Dermis microvascular lymphatic vessel endothelial cell (primary cell): ENCODE measurements at regions not wholly inside any gene's neighbourhood (a gene's known extent, or its start where the extent isn't known, plus 50 kb on each side); places are given as distances from the start of the nearest gene placed in this dataset.

ENCODE experiments used
- DNase-seq, 2 donors: peaks; one replicate each; pipeline versions ENCODE4 v3.0.0 to v3.0.0-alpha.2; 2010; ENCODE audit warnings: low read depth in 2 of 2

DNA sequence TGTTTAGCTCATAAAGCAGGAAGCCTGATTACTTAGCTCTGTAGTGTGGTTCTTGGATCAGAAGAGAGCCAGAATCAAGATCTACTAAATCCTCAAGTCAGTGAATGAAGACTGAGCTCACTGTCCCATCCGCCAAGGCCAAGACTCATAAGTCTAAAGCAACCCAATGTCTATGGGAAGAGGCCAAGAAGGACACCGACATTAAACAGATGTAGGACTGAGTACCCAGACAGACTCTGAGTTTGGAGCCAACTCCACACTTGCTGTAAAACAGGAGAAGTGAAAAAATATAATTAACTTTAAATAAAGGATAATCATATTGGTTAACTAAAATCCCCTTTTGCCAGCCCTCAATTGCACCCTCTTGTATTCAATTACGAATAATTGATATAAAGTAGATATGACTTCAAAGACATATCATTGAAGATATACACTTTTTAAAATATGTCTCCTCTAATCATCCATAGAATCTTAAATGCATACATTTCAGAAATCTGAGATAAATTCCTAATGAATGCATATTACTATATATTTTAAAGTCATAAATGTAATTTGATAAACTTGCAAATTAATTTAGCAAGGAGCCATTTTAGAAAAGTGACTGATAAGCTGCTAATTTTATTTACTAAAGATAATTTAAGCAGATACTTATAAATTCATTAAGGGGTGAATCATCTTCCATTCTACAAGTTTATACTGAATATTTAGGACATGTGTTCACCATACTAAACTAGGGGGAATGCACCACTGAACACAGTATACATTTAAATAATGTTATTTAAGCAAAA lies 617.0 kb upstream of the ARID1B start:
- DNase-seq: no peak

DNA sequence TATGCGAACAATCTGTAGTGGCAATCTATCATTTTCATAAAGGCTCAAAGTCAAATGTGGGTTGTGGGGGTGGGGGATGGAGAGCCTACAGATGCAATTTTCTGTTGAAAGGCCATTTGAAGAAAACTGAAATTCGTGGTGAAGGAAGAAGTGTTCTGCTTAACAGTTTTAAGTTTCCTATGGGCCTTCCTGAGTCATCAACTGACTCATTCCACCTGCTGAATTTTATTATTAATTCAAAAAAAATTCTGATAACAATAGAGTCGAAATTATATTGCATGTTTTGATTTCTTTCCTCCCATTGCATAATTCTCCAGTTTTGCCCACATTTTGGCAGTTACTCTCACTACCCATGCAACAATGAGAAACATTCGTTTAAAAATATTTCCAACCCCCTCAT lies 622.3 kb upstream of the ARID1B start:
- peak; percentile 32 to 58 for DNase-seq

DNA sequence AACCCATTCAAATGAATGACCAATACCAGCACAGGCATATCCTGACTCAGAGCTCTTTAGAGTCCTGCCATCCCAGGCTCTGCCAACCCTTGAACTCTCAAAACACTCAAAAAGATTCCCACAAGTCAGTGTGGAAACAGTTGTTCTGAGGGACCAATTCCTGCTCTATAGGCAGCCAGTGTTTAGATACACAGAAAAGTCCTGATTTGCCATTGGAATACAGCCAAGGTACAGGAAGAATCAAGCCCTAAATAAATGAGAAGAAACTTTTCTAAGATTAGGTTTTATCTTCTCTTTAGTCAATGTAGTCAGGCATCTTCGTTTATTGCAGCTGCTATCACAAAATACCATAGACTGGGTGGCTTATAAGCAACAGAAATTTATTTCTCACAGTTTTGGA lies 626.8 kb upstream of the ARID1B start:
- no peak for DNase-seq

DNA sequence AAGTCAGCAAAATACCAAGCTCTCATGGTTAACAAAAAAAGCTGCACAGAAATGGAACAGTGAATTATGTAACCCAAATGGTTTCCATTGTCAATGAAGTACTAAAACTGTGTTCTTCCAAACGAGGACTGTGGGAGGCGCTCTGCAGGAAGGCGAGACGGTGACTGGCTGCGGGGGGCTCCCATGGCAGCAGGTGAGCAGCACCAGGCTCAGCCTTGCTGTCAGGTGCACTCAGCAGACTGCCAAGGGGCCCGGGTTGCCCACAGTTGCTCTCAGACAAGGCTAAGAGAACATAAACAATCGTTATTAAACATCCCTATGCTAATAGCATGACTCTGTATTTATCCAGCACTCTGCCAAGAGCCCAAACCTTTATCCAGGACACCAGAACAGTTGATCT lies 630.3 kb upstream of the ARID1B start:
- no peak for DNase-seq

DNA sequence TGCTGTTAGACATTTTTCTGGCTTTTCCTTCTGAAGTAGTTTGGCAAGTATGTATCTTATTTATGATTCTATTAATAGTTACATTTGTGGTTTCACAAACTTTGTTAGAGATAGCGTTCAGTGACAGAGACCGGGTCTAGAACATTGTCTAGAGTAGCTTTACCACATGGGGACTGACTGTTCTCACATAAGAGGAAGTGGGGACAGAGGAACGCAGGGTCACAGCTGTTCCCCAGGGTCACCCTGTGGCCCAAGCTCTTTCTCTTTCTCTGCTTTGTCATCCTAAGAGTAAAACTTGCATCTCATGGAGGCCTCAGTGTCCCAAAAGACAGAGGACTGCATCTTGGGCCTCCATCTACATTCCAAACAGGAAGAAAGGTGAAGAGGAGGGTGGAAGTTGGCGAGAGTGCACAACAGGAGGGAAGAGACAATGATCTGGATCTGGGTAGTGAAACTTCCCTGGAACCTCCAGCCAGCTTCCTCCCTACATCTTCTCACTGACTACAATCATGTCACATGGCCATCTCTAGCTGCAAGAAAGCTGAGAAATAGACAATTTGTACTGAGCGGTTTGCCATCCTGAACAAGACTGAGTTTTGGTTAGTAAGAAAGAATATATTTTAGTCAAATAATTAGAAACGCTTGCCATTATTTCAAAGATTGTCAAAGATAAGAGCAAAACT lies 645.8 kb upstream of the ARID1B start:
- no peak for DNase-seq

DNA sequence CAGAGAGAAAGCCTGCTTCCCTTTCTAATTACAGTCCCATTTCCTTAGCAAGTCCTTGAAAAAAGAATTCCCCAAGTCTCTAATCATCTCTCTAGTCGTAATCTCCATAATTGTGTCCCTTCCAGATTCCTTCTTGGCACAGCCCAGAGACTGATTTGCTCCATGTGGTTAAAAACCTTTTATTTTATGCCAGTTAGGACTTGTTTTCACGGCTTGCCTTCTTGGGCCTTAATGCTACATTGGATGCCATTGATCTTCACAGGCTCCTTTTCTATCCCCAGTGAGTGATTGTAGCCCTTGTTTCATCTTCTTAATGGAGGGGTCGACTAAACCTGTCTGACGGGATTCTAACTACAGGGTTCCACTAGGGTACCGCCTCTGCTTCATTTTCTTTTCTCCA lies 650.6 kb upstream of the ARID1B start:
- no peak for DNase-seq

DNA sequence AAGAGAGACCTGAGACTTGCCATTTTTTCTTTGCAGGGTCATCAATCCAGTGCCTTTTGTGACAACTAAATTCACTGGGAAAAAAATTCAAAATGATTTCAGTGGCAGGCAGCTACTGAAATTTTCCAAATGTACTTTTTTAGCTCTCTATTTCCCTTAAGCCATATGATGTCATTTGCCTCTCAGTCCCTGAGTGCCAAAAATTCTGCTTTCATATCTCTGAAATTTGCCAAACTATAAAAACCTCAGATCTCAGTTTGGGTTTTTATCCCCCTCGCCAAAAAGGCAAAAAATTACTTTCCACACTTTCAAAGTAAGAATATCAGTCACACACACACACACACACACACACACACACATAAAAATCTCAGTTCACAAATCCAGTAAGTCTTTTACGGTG lies 651.3 kb upstream of the ARID1B start:
- DNase-seq: no peak

DNA sequence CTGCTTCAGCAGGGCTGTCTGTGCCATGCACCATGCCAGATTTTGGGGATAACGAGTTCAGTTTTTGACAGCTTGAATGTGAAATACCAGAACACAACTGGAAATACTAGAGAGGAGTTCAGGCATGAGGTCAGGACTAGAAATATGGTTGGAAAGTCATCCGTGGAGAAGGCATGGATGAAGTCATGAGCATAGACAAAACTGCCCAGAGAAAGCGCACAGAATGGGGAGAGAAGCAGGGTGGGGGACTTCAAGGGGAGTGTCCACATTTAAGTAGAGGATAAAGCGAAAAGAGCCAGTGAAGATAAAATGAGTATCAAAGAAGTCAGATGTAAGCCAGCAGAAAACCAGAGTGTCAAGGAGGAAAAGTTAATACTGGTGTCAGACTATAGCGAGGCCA lies 653.4 kb upstream of the ARID1B start:
- no peak for DNase-seq

DNA sequence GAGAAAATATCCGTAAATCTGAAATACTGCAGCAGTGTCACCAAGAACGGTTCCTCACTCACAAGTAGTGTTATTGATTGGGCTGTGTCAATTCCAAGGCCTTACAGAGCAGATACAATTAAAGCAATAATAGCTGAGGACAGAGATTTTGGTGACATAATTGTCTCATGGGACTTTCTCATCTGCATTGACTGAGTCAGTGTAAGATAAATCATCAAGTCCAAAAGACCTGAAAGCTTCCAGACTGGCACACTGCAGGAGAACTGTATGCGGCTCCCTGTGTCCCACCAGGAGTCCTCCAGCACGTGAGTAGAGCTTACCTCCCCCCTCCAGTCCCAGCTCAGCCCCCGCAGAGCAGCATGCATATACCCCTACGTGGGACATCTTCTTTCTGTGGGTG lies 655.2 kb upstream of the ARID1B start:
- DNase-seq: no peak

DNA sequence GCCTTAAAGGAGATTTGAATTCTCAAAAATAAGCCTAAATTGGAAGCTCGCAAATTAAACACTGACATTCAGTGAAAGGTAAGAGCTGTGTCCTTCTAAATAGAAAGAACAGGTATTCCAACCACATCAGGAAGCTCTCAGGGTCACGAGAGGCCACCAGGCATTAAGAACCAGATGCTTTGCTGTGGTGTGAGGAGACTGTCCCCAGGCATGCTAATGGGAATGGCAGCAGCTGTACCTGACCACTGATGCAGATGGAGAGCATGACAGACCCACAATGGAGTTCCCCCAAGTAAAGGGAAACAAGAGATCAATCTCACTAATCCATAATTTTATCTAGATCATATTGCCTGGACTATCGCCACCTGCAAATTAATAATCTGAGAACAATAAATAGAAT lies 658.9 kb upstream of the NOX3 start:
- DNase-seq: no peak

DNA sequence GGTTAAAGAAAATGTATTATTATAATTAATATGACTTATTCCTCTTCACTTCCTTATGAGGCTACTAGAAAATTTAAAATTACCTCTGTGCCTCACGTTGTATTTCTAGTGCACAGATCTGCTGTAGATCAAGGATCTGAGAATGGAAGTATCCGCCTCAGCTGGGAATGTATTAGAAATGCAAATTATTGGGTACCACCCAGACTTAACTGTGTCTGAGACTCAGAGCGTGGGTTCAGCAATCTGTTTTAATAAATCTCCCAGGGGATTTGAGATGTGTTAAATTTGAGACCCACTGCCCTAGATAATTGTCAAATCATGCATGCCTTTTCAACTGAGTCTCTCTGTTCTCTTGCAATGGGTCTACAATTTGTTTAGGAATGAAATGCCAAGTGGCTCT lies 658.0 kb upstream of the NOX3 start:
- DNase-seq: no peak

DNA sequence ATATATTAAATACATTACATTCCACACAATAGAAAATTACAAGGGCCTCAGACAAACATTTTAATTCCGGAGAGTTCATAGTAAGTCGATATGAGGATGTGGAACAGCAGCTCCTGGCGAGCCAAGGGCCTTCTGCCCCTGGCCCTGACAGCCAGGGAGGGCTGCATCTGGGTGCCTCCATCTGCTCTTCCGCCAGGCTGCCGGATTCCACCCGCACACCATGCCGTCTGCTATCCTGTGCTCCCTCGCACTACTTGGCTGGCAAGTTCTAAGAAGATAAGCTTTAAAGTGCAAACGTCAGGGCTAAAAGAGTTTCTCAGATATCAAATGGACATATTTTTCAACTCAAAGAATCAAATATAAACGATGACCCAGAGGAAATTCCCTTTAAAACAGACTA lies 656.3 kb upstream of the NOX3 start:
- no peak for DNase-seq

DNA sequence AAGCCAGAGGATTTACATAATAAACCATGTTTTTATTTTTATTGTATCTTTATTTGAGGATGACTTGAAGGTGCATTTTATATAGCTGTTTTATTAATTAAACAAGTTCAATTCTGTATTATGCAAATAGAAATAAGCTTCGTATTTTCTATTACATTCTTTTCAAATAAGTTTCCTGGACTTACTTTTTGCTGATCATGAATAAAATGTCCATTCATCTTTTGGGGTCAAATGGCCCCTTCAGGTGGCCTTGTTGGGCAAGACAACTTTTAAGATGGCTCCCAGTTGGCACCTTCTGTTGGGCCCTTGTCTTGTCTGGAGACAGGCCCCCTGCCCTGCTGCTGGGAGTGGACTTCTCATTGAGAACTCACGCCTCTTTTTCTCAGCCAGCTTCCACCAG lies 654.6 kb upstream of the NOX3 start:
- DNase-seq: no peak

DNA sequence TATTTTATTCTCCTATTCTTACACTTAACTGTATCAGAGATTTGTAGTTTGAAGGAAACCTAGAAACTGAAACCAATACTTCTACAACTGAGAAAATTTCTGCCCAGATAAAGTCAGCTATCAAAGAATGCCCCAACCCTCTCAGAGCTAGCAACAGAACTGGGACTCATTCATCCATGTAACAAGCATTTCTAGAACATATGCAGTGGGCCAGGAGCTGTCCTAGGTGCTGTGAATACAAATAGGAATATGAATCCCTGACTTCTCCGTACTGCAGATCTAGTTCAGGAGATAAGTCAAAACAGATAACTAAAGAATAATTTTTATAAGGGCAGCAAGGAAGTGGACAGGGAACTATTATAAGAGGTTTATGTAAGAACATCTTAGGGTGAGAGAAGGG lies 654.1 kb upstream of the NOX3 start:
- no peak for DNase-seq

DNA sequence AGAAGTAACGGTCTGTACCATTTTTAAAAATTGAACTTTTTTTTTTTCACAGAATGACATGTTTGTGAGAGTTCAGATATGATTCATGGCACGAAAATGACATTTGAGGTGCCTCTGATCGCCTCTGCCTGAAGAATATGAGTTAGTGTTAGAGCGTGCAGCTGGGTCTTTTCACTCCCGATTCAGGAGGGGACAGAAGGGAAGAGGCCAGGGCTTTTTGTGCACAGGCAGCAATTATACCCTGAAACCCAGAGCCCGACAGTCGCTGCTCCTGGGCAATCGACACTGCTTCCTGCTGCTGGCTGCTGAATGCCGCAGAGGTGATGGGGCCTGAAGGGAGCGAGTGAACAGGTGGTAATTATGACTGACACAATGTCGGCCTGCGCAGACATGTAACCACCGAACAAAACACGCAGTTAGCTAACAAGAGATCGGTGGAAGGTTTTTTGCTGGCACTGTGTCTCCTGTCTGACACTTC lies 652.0 kb upstream of the NOX3 start:
- DNase-seq: no peak

DNA sequence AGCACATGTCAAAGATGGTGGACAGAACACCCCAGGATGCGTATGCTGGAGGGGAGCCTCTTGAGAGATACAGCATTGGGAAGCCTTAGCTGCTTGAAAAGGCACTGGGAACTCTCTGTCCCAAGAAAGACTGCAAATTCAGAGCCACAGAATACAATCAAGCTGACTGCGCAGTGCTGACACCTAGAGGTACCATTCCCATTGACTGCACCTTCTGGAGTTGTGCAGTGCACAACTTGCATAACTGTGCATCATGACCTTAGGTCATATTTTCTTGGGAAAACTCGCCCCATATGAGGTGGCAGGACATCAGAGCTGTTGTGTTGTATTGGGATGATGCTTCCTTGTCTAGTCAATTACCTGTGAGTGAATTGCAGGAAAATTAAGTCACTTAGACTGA lies 646.5 kb upstream of the NOX3 start:
- DNase-seq: no peak

DNA sequence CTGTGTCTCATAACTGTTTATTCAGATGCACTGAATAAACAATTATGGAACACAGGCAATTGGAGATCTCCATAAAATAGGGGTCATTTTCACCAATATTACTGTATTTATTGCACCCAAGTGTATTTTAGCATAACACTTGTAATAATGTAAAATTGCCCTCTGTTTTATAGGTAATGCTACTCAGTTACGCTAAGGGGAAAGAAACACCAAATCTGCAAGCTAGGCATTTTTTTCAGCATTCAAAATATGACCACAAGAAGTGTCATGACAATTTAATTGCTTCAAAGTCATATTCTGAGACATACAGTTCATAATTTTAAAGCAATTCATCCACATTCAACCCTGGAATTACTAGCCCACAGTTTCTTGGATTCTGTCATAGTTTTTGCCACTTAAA lies 643.2 kb upstream of the NOX3 start:
- DNase-seq: no peak

DNA sequence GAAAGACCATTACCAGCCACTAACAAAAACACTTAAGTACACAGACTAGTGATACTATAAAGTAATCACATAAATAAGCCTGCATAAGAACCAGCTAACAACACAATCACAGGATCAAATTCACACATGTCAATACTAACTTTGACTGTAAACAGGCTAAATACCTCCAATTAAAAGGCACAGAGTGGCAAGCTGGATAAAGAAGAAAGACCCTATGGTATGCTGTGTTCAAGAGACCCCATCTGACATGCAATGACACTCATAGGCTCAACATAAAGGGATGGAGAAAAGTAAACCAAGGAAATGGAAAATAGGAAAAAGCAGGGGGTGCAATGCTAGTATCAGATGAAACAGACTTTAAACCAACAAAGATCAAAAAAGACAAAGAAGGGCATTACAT lies 631.8 kb upstream of the NOX3 start:
- no peak for DNase-seq

DNA sequence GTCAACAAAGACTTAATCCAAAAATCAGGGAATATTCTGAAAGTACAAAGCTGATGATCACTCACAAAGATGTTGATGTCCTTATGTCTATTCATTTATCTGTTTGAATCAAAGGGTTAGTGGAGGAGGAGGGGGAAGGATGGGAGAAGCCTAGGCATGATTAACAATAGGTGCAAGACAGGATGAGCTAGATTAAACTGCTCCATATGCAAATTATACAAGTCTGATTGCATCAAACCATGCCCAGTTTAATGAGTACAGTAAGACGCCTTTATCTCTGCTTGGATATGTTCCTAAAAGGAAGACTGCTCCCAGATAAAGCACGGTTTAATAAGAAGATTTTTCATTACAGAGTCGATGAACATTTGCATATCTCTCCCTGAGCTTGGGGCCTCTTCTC lies 626.4 kb upstream of the NOX3 start:
- no peak for DNase-seq

DNA sequence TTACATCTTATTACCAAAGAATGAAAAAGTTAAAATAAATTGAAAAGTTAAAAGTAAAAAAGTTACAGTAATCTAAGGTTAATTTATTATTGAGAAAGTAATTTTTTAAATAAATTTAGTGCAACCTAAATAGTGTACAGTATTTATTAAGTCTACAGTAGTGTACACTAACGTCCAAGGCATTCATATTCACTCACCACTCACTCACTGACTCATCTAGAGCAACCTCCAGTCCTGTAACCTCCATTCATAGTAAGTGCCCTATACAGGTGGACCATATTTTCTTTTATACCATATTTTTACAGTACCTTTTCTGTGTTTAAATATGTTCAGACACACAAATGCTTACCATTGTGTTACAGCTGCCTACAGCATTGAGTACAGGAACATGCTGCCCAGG lies 624.7 kb upstream of the NOX3 start:
- no peak for DNase-seq

DNA sequence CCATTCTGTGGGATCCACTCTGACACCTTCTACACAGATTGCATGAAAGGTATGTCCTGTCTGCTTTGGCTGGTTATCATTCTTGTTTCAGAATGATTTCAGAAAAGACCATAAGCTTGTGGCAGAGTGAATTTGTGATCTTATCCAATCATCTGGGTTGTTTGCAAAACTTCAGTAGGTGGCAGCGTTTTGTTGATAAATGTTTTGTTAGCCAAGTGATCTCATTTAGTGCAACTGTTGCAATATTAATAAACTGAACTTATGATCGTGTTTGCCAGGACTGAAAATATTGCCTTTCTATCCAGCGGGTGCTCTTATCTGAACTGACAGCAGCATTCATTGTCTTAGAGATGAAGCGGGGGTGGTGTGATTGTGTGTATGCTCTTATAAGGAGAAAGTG lies 613.2 kb upstream of the NOX3 start:
- peak in 1 of 2 donors; percentile 6 for DNase-seq

DNA sequence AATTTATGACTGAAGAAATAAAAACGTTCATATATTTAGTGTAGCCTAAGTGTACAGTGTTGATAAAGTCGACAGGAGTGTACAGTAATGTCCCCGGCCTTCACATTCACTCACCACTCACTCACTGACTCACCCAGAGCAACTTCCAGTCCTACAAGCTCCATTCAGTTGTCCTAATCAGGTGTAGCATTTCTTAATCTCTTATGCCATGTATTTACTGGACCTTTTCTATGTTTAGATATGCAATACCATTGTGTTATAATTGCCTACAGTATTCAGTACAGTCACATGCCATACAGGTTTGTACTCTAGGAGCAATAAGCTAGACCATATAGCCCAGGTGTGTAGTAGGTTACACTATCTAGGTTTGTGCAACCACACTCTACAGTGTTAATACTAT lies 610.2 kb upstream of the NOX3 start:
- no peak for DNase-seq

DNA sequence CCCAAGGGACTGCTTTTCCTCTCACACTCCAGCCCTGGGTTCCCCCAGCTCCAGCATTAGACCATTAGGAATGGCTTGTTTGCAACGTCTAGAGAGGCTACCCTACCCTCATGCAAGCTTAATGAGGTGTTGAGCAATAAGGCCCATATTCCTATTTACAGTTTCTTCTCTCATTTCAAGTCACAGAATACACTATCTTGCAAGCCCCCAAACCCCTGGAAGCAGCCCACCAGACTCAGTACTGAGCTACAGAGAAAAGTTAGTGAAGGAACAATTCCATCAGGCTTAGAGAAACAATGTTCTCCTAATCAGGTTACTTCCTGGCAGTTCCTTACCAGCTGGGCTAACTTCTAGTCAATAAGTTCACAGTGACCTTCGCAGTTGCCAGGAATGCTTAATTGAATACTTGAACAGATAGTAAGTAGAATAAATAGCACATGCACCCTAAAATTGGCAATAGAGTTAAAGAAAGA lies 606.5 kb upstream of the NOX3 start:
- DNase-seq: no peak
